ENCODE measurements at regions not wholly inside any gene's neighbourhood (a gene's known extent, or its start where the extent isn't known, plus 50 kb on each side); places are given as distances from the start of the nearest gene placed in this dataset.

GRCh38 chr18:70892381-70892780, 603.5 kb downstream of the SOCS6 start:
- H3F3A ChIP-seq (ENCODE audit: insufficient read depth, low read length) = no peaks in the 10 kb centered on the region
- no peaks in the 10 kb centered on the region for H3K79me2 ChIP-seq (ENCODE audit: low read length)
- no peaks in the 10 kb centered on the region for H3K9me3 ChIP-seq (replicated peaks; ENCODE audit: insufficient read depth, low read length)
- H3K27ac ChIP-seq (ENCODE audit: low read length) = no peak overlapping the region
- DNase-seq = no peak
- no peak overlapping the region for H2AFZ ChIP-seq (ENCODE audit: low read length)
- peaks cover 6% of the 10 kb centered on the region for H3K4me1 ChIP-seq (ENCODE audit: low read length)
- H3K27me3 ChIP-seq (replicated peaks; ENCODE audit: insufficient read depth, low read length) = no peaks in the 10 kb centered on the region
- H3K36me3 ChIP-seq (replicated peaks; ENCODE audit: insufficient read depth, low read length) = no peaks in the 10 kb centered on the region
- H3K9me2 ChIP-seq (replicated peaks; ENCODE audit: insufficient read depth, low read length) = no peaks in the 10 kb centered on the region
- TF ChIP-seq CTCF (IDR thresholded peaks at IDR 0.05; ENCODE audit: low read length) = no peak
- TF ChIP-seq EZH2 (optimal IDR thresholded peaks at IDR 0.05; ENCODE audit: low read depth, low read length) = no peak
- no peak for TF ChIP-seq EZH2phosphoT487 (IDR thresholded peaks at IDR 0.05; ENCODE audit: low read length)
- H4K20me1 ChIP-seq (ENCODE audit: insufficient read depth, low read length) = no peaks in the 10 kb centered on the region
- H3K9ac ChIP-seq (ENCODE audit: low read length) = no peak overlapping the region
- no peak overlapping the region for H3K4me3 ChIP-seq (ENCODE audit: low read length)
- H3K4me2 ChIP-seq (ENCODE audit: low read depth, low read length) = no peak overlapping the region

GRCh38 chr18:70870292-70870691, 581.4 kb downstream of the SOCS6 start:
- no peak for TF ChIP-seq EZH2 (optimal IDR thresholded peaks at IDR 0.05; ENCODE audit: low read depth, low read length)
- no peak overlapping the region for H2AFZ ChIP-seq (ENCODE audit: low read length)
- DNase-seq = no peak
- H3F3A ChIP-seq (ENCODE audit: insufficient read depth, low read length) = no peaks in the 10 kb centered on the region
- H3K4me3 ChIP-seq (ENCODE audit: low read length) = no peak overlapping the region
- no peak overlapping the region for H3K4me2 ChIP-seq (ENCODE audit: low read depth, low read length)
- no peaks in the 10 kb centered on the region for H4K20me1 ChIP-seq (ENCODE audit: insufficient read depth, low read length)
- no peaks in the 10 kb centered on the region for H3K9me3 ChIP-seq (replicated peaks; ENCODE audit: insufficient read depth, low read length)
- no peaks in the 10 kb centered on the region for H3K9me2 ChIP-seq (replicated peaks; ENCODE audit: insufficient read depth, low read length)
- no peaks in the 10 kb centered on the region for H3K27me3 ChIP-seq (replicated peaks; ENCODE audit: insufficient read depth, low read length)
- H3K4me1 ChIP-seq (ENCODE audit: low read length) = no peaks in the 10 kb centered on the region; the same call in 1 of the 2 replicates
- no peak overlapping the region for H3K9ac ChIP-seq (ENCODE audit: low read length)
- H3K27ac ChIP-seq (ENCODE audit: low read length) = no peak overlapping the region
- H3K36me3 ChIP-seq (replicated peaks; ENCODE audit: insufficient read depth, low read length) = no peaks in the 10 kb centered on the region
- H3K79me2 ChIP-seq (ENCODE audit: low read length) = no peaks in the 10 kb centered on the region

- H3K4me2 ChIP-seq (ENCODE audit: low read depth, low read length) = no peak overlapping the region
- H3K27me3 ChIP-seq (replicated peaks; ENCODE audit: insufficient read depth, low read length) = no peaks in the 10 kb centered on the region
- no peaks in the 10 kb centered on the region for H3K36me3 ChIP-seq (replicated peaks; ENCODE audit: insufficient read depth, low read length)
- H3K9me2 ChIP-seq (replicated peaks; ENCODE audit: insufficient read depth, low read length) = no peaks in the 10 kb centered on the region
- H3K79me2 ChIP-seq (ENCODE audit: low read length) = no peaks in the 10 kb centered on the region
- no peak for TF ChIP-seq EZH2phosphoT487 (IDR thresholded peaks at IDR 0.05; ENCODE audit: low read length)
- no peak for TF ChIP-seq EZH2 (optimal IDR thresholded peaks at IDR 0.05; ENCODE audit: low read depth, low read length)
- no peak for TF ChIP-seq CTCF (IDR thresholded peaks at IDR 0.05; ENCODE audit: low read length)
- H3K9me3 ChIP-seq (replicated peaks; ENCODE audit: insufficient read depth, low read length) = no peaks in the 10 kb centered on the region
- H3F3A ChIP-seq (ENCODE audit: insufficient read depth, low read length) = no peaks in the 10 kb centered on the region
- H3K4me1 ChIP-seq (ENCODE audit: low read length) = no peaks in the 10 kb centered on the region
- no peak overlapping the region for H3K4me3 ChIP-seq (ENCODE audit: low read length)
- H3K27ac ChIP-seq (ENCODE audit: low read length) = no peak overlapping the region
- H3K9ac ChIP-seq (ENCODE audit: low read length) = no peak overlapping the region
- no peaks in the 10 kb centered on the region for H4K20me1 ChIP-seq (ENCODE audit: insufficient read depth, low read length)
- DNase-seq = no peak
- no peak overlapping the region for H2AFZ ChIP-seq (ENCODE audit: low read length)
Measured at GRCh38 chr18:70848329-70848728, 559.5 kb downstream of the SOCS6 start.

GRCh38 chr18:70840649-70841048, 551.8 kb downstream of the SOCS6 start:
- H3K27ac ChIP-seq (ENCODE audit: low read length) = no peak overlapping the region
- H3K27me3 ChIP-seq (replicated peaks; ENCODE audit: insufficient read depth, low read length) = no peaks in the 10 kb centered on the region
- H4K20me1 ChIP-seq (ENCODE audit: insufficient read depth, low read length) = no peaks in the 10 kb centered on the region
- no peak overlapping the region for H3K4me2 ChIP-seq (ENCODE audit: low read depth, low read length)
- no peak overlapping the region for H3K9ac ChIP-seq (ENCODE audit: low read length)
- no peak overlapping the region for H2AFZ ChIP-seq (ENCODE audit: low read length)
- DNase-seq = no peak
- no peaks in the 10 kb centered on the region for H3K79me2 ChIP-seq (ENCODE audit: low read length)
- H3F3A ChIP-seq (ENCODE audit: insufficient read depth, low read length) = no peaks in the 10 kb centered on the region
- H3K9me2 ChIP-seq (replicated peaks; ENCODE audit: insufficient read depth, low read length) = no peaks in the 10 kb centered on the region
- no peak for TF ChIP-seq EZH2 (optimal IDR thresholded peaks at IDR 0.05; ENCODE audit: low read depth, low read length)
- TF ChIP-seq CTCF (IDR thresholded peaks at IDR 0.05; ENCODE audit: low read length) = no peak
- no peak for TF ChIP-seq EZH2phosphoT487 (IDR thresholded peaks at IDR 0.05; ENCODE audit: low read length)
- H3K4me3 ChIP-seq (ENCODE audit: low read length) = no peak overlapping the region
- no peaks in the 10 kb centered on the region for H3K4me1 ChIP-seq (ENCODE audit: low read length)
- H3K36me3 ChIP-seq (replicated peaks; ENCODE audit: insufficient read depth, low read length) = no peaks in the 10 kb centered on the region
- H3K9me3 ChIP-seq (replicated peaks; ENCODE audit: insufficient read depth, low read length) = no peaks in the 10 kb centered on the region
